Retinal pigment epithelial cell (primary cell): ENCODE measurements at regions not wholly inside any gene's neighbourhood (a gene's known extent, or its start where the extent isn't known, plus 50 kb on each side); places are given as distances from the start of the nearest gene placed in this dataset.
"Not testable (repeated sequence)": the region's sequence is repeated elsewhere in the genome, so short reads cannot be mapped to it uniquely, and the experiment has no call there.

ENCODE experiments used
- DNase-seq: peaks from one replicate; pipeline ENCODE4 v3.0.0-alpha.2; 2010; ENCODE audit warnings: low read depth
- H3K4me3 ChIP-seq: 2 replicates; pipeline ENCODE4 v1.5.1; 2011; ENCODE audit warnings: mild to moderate bottlenecking, low read length, control low read depth, moderate library complexity
- CTCF ChIP-seq: conservative IDR thresholded peaks from 2 replicates; pipeline ENCODE4 v1.5.1; 2011; ENCODE audit warnings: low read depth, low read length, control low read depth, inconsistent platforms

- not testable (repeated sequence) for DNase-seq, H3K4me3 ChIP-seq
Measured at GRCh38 chr3:130151555-130151954, 69.9 kb downstream of the ALG1L2 start.

GRCh38 chr3:130153247-130153646 is 71.6 kb downstream of the ALG1L2 start:
- not testable (repeated sequence) for DNase-seq, H3K4me3 ChIP-seq

- not testable (repeated sequence) for DNase-seq
Measured at GRCh38 chr3:130155464-130155863, 73.8 kb downstream of the ALG1L2 start.

GRCh38 chr3:130166856-130167255 is 85.2 kb downstream of the ALG1L2 start:
- H3K4me3 ChIP-seq, DNase-seq: not testable (repeated sequence)

More at GRCh38 chr3:130155464-130155863, 73.8 kb downstream of the ALG1L2 start:
- not testable (repeated sequence) for H3K4me3 ChIP-seq

- DNase-seq, H3K4me3 ChIP-seq: not testable (repeated sequence)
Measured at GRCh38 chr3:130175195-130175594, 93.6 kb downstream of the ALG1L2 start.

- H3K4me3 ChIP-seq, DNase-seq: not testable (repeated sequence)
Measured at GRCh38 chr3:130176476-130177256, 95.0 kb downstream of the ALG1L2 start.

- H3K4me3 ChIP-seq, DNase-seq: not testable (repeated sequence)
Measured at GRCh38 chr3:130178835-130179234, 97.2 kb downstream of the ALG1L2 start.

GRCh38 chr3:130179353-130179970 is 97.8 kb downstream of the ALG1L2 start:
- H3K4me3 ChIP-seq, DNase-seq: not testable (repeated sequence)

GRCh38 chr3:130182475-130182874 is 100.8 kb downstream of the ALG1L2 start:
- not testable (repeated sequence) for H3K4me3 ChIP-seq, DNase-seq

- DNase-seq, H3K4me3 ChIP-seq: not testable (repeated sequence)
Measured at GRCh38 chr3:130183689-130184088, 102.1 kb downstream of the ALG1L2 start.

GRCh38 chr3:130184152-130185024 is 102.8 kb downstream of the ALG1L2 start:
- not testable (repeated sequence) for DNase-seq, H3K4me3 ChIP-seq

GRCh38 chr3:130201272-130201671 is 119.6 kb downstream of the ALG1L2 start:
- not testable (repeated sequence) for H3K4me3 ChIP-seq, DNase-seq

GRCh38 chr3:130203633-130204032 is 122.0 kb downstream of the ALG1L2 start:
- not testable (repeated sequence) for DNase-seq, H3K4me3 ChIP-seq

GRCh38 chr3:130227540-130227939 is 117.9 kb upstream of the COL6A5 start:
- DNase-seq, result no peak
- no peak for TF ChIP-seq CTCF
- H3K4me3 ChIP-seq, result no peak overlapping the region
